ENCODE measurements at regions not wholly inside any gene's neighbourhood (a gene's known extent, or its start where the extent isn't known, plus 50 kb on each side); places are given as distances from the start of the nearest gene placed in this dataset.

GRCh38 chr10:107653832-107654287 lies 489.4 kb upstream of the SORCS1 start:
- CTCF ChIA-PET (ENCODE audit: partially characterized antibody), result interaction anchor here (0.5 kb wide), 1 partner anchor 15 kb away, joined by 3 read pairs; no protein-coding TSS in a partner anchor
- TF ChIP-seq SIRT6 (IDR thresholded peaks at IDR 0.05; ENCODE audit: low read length) (no peak), FOSL1 (IDR thresholded peaks at IDR 0.05; ENCODE audit: insufficient read depth, low read depth, low read length) (no peak), ZNF274 (IDR thresholded peaks at IDR 0.05; ENCODE audit: borderline replicate concordance, extremely low read depth, low read length) (no peak), ATF3 (IDR thresholded peaks at IDR 0.05; ENCODE audit: insufficient read depth, low read depth, low read length) (no peak), CHD1 (IDR thresholded peaks at IDR 0.05; ENCODE audit: low read depth, low read length) (no peak), SRF (IDR thresholded peaks at IDR 0.05; ENCODE audit: low read depth, low read length) (no peak), SIN3A (conservative IDR thresholded peaks at IDR 0.05 in 1 of 2, IDR thresholded peaks at IDR 0.05 in 1 of 2; ENCODE audit: low read depth in 1 of 2, low read length in 2 of 2) (no peak), ATF2 (IDR thresholded peaks at IDR 0.05; ENCODE audit: low read length) (no peak), NRF1 (IDR thresholded peaks at IDR 0.05; ENCODE audit: low read depth, low read length) (no peak), EGR1 (IDR thresholded peaks at IDR 0.05; ENCODE audit: borderline replicate concordance, low read depth, low read length) (no peak), TBP (IDR thresholded peaks at IDR 0.05; ENCODE audit: low read depth, low read length) (no peak), RNF2 (IDR thresholded peaks at IDR 0.05; ENCODE audit: borderline replicate concordance, low read depth, low read length, missing control alignments, poor library complexity, severe bottlenecking) (no peak)

More at GRCh38 chr10:107653832-107654287, 489.4 kb upstream of the SORCS1 start:
- H4K5ac ChIP-seq (ENCODE audit: insufficient read length, low read depth, low read length), result no peak overlapping the region
- no peak overlapping the region for H2BK5ac ChIP-seq (ENCODE audit: low read depth, low read length)
- no peak overlapping the region for H2AFZ ChIP-seq (ENCODE audit: low read length)
- DNase-seq (ENCODE audit: low read depth in 1 of 2, low spot score in 2 of 2) (no peak), FAIRE-seq (no peak)
- no peak overlapping the region for H3K4ac ChIP-seq (replicated peaks; ENCODE audit: insufficient read length, low read depth, low read length)
- H3K4me2 ChIP-seq (ENCODE audit: insufficient read depth in 1 of 2, low read depth in 2 of 2, low read length in 2 of 2), result no peak overlapping the region
- no peak overlapping the region for H3K27ac ChIP-seq (ENCODE audit: low read depth, low read length)
- H3K14ac ChIP-seq (ENCODE audit: insufficient read length), result no peak overlapping the region
- no peak overlapping the region for H3K56ac ChIP-seq (replicated peaks; ENCODE audit: insufficient read length, low read depth, low read length)
- H4K20me1 ChIP-seq (replicated peaks in 1 of 2; ENCODE audit: control insufficient read depth in 1 of 2, insufficient read depth in 2 of 2, low read length in 2 of 2), result no peaks in the 10 kb centered on the region
- H2BK15ac ChIP-seq (ENCODE audit: low read length), result no peak overlapping the region
- no peak overlapping the region for H4K8ac ChIP-seq (ENCODE audit: extremely low read depth, insufficient read depth, low read length)
- no peaks in the 10 kb centered on the region for H3K27me3 ChIP-seq (replicated peaks in 1 of 4; ENCODE audit: control insufficient read depth in 3 of 4, extremely low read depth in 1 of 4, insufficient read depth in 3 of 4, low read length in 3 of 4)
- no peaks in the 10 kb centered on the region for H3K4me1 ChIP-seq (replicated peaks in 1 of 4; ENCODE audit: control insufficient read depth in 3 of 4, insufficient read depth in 4 of 4, low read length in 3 of 4)
- no peak overlapping the region for H2BK12ac ChIP-seq (ENCODE audit: low read depth, low read length)
- POLR2A ChIA-PET (ENCODE audit: partially characterized antibody), result no interaction called here
- H3K79me1 ChIP-seq (ENCODE audit: low read depth, low read length), result no peaks in the 10 kb centered on the region
- no peaks in the 10 kb centered on the region for H3K9me3 ChIP-seq (ENCODE audit: insufficient read depth in 2 of 2, low read depth in 1 of 2, low read length in 1 of 2)
- WGBS, 2 experiments (ENCODE audit: extremely low coverage in 1 of 2, insufficient coverage in 1 of 2, insufficient read length in 1 of 2, insufficient replicate concordance in 2 of 2, low coverage in 1 of 2, low lambda C conversion rate in 2 of 2, missing lambda C conversion rate in 1 of 2), result 85% methylated on average over 5 of the region's 5 CpGs; no CpG with 5 or more reads in 1 of the 2 experiments
- H3K23ac ChIP-seq (ENCODE audit: insufficient read length), result no peak overlapping the region
- no peaks in the 10 kb centered on the region for H3K23me2 ChIP-seq (ENCODE audit: low read depth, low read length)
- no peak overlapping the region for H3K18ac ChIP-seq (ENCODE audit: extremely low read depth, low read length)
- no peak overlapping the region for H2BK120ac ChIP-seq (replicated peaks; ENCODE audit: low read depth, low read length)
- H2BK20ac ChIP-seq (ENCODE audit: low read length), result no peak overlapping the region
- no peaks in the 10 kb centered on the region for H3K79me2 ChIP-seq (ENCODE audit: control insufficient read depth in 1 of 2, insufficient read depth in 2 of 2, low read length in 2 of 2)
- H2AK5ac ChIP-seq (ENCODE audit: low read depth, low read length), result no peak overlapping the region
- H3K9ac ChIP-seq (replicated peaks in 1 of 4; ENCODE audit: extremely low read depth in 1 of 4, low read depth in 3 of 4, low read length in 3 of 4), result no peak overlapping the region
- H3K4me3 ChIP-seq (ENCODE audit: extremely low read depth in 1 of 4, insufficient read depth in 2 of 4, low read depth in 3 of 4, low read length in 4 of 4), result no peak overlapping the region
- no peaks in the 10 kb centered on the region for H3K36me3 ChIP-seq (ENCODE audit: control insufficient read depth in 2 of 4, insufficient read depth in 4 of 4, low read length in 3 of 4)
- no peak overlapping the region for H4K91ac ChIP-seq (replicated peaks; ENCODE audit: insufficient read length, low read length)
